Uterus (tissue), 2 donors: ENCODE measurements at regions not wholly inside any gene's neighbourhood (a gene's known extent, or its start where the extent isn't known, plus 50 kb on each side); places are given as distances from the start of the nearest gene placed in this dataset.

ENCODE experiments used
- POLR2A ChIP-seq, 2 donors: fragments of 450-650 bp; IDR thresholded peaks; one replicate each; pipeline ENCODE4 v1.6.1; 2016; ENCODE audit warnings: antibody characterized with exemption in 2 of 2, mild to moderate bottlenecking in 1 of 2, moderate library complexity in 1 of 2
- TF ChIP-seq, protein P1 (sequence below), 4 experiments: fragments of 200-600 bp in 2 of 4; fragments of 450-650 bp in 2 of 4; sonication (generic) in 2 of 4; IDR thresholded peaks; one replicate each; pipeline ENCODE4 v1.5.1; 2016 to 2019; ENCODE audit warnings: antibody characterized with exemption in 4 of 4, mild to moderate bottlenecking in 2 of 4, moderate library complexity in 1 of 4

DNA sequence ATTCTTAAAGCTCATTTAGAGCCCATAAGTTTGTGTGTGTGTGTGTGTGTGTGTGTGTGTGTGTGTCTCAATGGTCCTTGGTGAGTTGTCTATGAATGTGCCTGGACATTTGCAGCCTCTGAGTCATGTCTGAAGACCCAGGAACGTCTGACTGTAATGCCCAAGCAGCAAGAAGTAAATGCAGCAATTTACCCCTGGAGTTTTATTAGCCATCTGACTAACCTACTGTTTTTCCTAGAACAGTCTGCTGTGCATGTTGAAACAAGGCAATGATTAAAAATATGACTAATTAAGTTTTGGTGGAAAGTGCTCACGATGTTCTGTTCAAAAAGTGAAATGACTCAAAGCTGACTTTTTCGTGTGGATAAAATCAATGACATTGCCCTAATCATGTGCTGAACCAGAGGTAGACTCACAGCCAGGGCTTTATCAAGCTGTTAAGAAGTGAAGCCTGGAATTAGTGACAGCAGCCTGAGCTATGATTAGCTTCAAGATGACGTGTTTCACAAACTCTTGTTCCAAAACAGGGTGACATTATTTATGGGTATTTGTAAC, 201.6 kb downstream of the CPE start:
- TF ChIP-seq, protein P1, sequence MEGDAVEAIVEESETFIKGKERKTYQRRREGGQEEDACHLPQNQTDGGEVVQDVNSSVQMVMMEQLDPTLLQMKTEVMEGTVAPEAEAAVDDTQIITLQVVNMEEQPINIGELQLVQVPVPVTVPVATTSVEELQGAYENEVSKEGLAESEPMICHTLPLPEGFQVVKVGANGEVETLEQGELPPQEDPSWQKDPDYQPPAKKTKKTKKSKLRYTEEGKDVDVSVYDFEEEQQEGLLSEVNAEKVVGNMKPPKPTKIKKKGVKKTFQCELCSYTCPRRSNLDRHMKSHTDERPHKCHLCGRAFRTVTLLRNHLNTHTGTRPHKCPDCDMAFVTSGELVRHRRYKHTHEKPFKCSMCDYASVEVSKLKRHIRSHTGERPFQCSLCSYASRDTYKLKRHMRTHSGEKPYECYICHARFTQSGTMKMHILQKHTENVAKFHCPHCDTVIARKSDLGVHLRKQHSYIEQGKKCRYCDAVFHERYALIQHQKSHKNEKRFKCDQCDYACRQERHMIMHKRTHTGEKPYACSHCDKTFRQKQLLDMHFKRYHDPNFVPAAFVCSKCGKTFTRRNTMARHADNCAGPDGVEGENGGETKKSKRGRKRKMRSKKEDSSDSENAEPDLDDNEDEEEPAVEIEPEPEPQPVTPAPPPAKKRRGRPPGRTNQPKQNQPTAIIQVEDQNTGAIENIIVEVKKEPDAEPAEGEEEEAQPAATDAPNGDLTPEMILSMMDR (IDR thresholded peaks at IDR 0.05): no peak
- TF ChIP-seq POLR2A (IDR thresholded peaks at IDR 0.05): no peak
